ENCODE measurements at regions not wholly inside any gene's neighbourhood (a gene's known extent, or its start where the extent isn't known, plus 50 kb on each side); places are given as distances from the start of the nearest gene placed in this dataset.

GRCh38 chr1:30637183-30637980, 86.0 kb downstream of the MATN1 start:
- no peak for DNase-seq

GRCh38 chr1:30636621-30637020, 86.8 kb downstream of the MATN1 start:
- DNase-seq = no peak

GRCh38 chr1:30635391-30635975, 87.9 kb downstream of the MATN1 start:
- DNase-seq = no peak

GRCh38 chr1:30634507-30634906, 88.9 kb downstream of the MATN1 start:
- DNase-seq = no peak

- no peak for DNase-seq
These were observed 90.1 kb downstream of the MATN1 start for GRCh38 chr1:30633294-30633693.

- DNase-seq = no peak
These were observed 90.9 kb downstream of the MATN1 start for GRCh38 chr1:30632481-30632880.

- DNase-seq = no peak
These were observed 91.7 kb downstream of the MATN1 start for GRCh38 chr1:30631700-30632099.

GRCh38 chr1:30629501-30629900, 93.9 kb downstream of the MATN1 start:
- DNase-seq = no peak

GRCh38 chr1:30627994-30628393, 95.4 kb downstream of the MATN1 start:
- DNase-seq = no peak

GRCh38 chr1:30627206-30627605, 96.2 kb downstream of the MATN1 start:
- DNase-seq = no peak

- DNase-seq = no peak
These were observed 100.0 kb downstream of the MATN1 start for GRCh38 chr1:30623431-30623830.

- no peak for DNase-seq
These were observed 103.8 kb downstream of the MATN1 start for GRCh38 chr1:30619619-30620018.

GRCh38 chr1:30618335-30618747, 105.0 kb downstream of the MATN1 start:
- no peak for DNase-seq

GRCh38 chr1:30616759-30617158, 106.6 kb downstream of the MATN1 start:
- DNase-seq = no peak

- DNase-seq = no peak
These were observed 107.4 kb downstream of the MATN1 start for GRCh38 chr1:30615816-30616590.

GRCh38 chr1:30615076-30615795, 108.1 kb downstream of the MATN1 start:
- no peak for DNase-seq

- DNase-seq = no peak
These were observed 110.2 kb downstream of the MATN1 start for GRCh38 chr1:30613188-30613587.

- DNase-seq = no peak
These were observed 110.8 kb downstream of the MATN1 start for GRCh38 chr1:30612536-30613065.

GRCh38 chr1:30611741-30612309, 111.6 kb downstream of the MATN1 start:
- DNase-seq = no peak

GRCh38 chr1:30610917-30611316, 112.5 kb downstream of the MATN1 start:
- DNase-seq = no peak

GRCh38 chr1:30609999-30610345, 113.4 kb downstream of the MATN1 start:
- DNase-seq = no peak

- no peak for DNase-seq
These were observed 113.9 kb downstream of the MATN1 start for GRCh38 chr1:30609336-30609998.

Data from NCI-H510A treated with DMSO at 0.1 percent for 48 hours (cell line).